ENCODE measurements at regions not wholly inside any gene's neighbourhood (a gene's known extent, or its start where the extent isn't known, plus 50 kb on each side); places are given as distances from the start of the nearest gene placed in this dataset.

DNA sequence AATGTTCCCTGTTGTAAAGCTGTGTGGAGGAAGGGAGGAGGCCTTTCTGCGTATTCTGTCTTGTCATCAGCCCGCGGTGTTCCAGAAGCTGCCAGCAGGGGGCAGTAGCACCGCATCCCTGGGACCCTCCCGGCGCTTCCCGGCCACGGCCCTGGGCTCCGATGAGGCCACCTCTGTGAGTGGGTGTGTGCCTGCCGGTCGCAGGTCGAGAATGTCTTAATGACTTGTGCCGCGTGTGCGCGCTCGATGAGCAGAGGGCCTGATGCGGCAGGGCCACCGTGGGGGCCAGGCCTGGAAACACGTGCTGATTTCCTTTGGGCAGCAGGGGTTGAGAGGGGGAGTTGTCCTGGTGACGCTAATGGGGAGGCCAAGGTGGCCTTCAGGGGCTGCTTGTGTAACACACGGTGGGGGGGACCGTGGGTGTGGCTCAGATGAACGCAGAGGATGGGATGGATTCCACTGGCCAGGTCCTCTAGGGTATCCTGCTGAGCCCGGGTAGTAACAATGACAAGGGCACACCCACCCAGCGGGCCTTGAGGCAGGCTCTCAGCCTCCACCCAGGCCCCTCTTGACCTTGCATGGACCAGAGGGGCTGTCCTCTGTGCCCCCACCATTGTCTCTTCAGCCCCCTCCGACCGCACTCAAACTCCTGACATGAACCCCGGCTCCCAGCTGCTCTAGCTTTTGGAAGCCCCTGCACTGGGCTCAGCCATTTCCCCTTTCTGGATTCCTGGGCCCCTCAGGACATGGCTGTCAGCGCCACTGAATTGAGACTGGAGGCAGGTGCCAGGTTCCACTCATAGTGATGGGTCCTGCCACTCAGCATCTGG, 135.9 kb upstream of the PODXL start:
- Histone ChIP-seq H3K9me3 (no peaks in the 10 kb centered on the region), H3K4me3 (no peak overlapping the region), H3K36me3 (no peaks in the 10 kb centered on the region), H3K27ac (no peak overlapping the region), H3K4me1 (no peaks in the 10 kb centered on the region), H3K27me3 (no peaks in the 10 kb centered on the region)
- intact Hi-C loops (cut with DNase I), result no loop called here
- DNase-seq (ENCODE audit: low spot score in 2 of 2), result no peak
- TF ChIP-seq CTCF (IDR thresholded peaks at IDR 0.05), result peak in 2 of 3 experiments; percentile 41 to 49

- H3K36me3 ChIP-seq, result no peaks in the 10 kb centered on the region
- TF ChIP-seq CTCF (IDR thresholded peaks at IDR 0.05), result no peak
- intact Hi-C loops (cut with DNase I), result no loop called here
- no peak overlapping the region for H3K4me3 ChIP-seq
- H3K4me1 ChIP-seq, result no peaks in the 10 kb centered on the region
- no peaks in the 10 kb centered on the region for H3K27me3 ChIP-seq
- no peak for DNase-seq (ENCODE audit: low spot score in 2 of 2)
- no peaks in the 10 kb centered on the region for H3K9me3 ChIP-seq
- no peak overlapping the region for H3K27ac ChIP-seq
Observed at GRCh38 chr7:131691454-131692130, 135.2 kb upstream of the PODXL start.

DNA sequence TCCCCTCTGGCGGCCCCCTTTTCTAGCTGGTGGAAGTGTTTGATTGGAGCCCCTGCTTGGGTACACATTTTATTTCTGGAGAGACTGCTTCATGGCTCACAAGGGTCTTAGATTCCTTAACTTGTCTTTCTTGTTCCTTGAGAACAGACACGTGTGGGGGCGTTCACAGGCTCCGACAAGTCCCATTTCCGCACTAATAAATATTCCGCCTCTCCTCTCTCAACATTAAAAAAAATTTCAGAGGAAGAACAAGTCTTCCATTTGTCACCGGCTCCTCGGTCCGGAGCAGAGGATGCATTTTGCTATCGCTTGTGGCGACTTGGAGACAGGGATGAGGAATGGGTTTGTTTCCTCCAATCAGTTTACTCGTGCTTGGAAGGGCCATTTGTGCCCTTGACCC, 134.0 kb upstream of the PODXL start:
- H3K4me3 ChIP-seq, result no peak overlapping the region
- H3K4me1 ChIP-seq, result no peaks in the 10 kb centered on the region
- H3K9me3 ChIP-seq, result no peaks in the 10 kb centered on the region
- H3K27me3 ChIP-seq, result no peaks in the 10 kb centered on the region
- no peak for DNase-seq (ENCODE audit: low spot score in 2 of 2)
- no peak overlapping the region for H3K27ac ChIP-seq
- intact Hi-C loops (cut with DNase I), result no loop called here
- no peaks in the 10 kb centered on the region for H3K36me3 ChIP-seq
- no peak for TF ChIP-seq CTCF (IDR thresholded peaks at IDR 0.05)

GRCh38 chr7:131689662-131690234, 133.3 kb upstream of the PODXL start:
- DNase-seq (ENCODE audit: low spot score in 2 of 2), result no peak
- intact Hi-C loops (cut with DNase I), result loop anchor here (2.0 kb wide), 1 partner anchor 891 kb away; no protein-coding TSS in a partner anchor
- H3K27ac ChIP-seq, result no peak overlapping the region
- TF ChIP-seq CTCF (IDR thresholded peaks at IDR 0.05), result no peak
- no peaks in the 10 kb centered on the region for H3K4me1 ChIP-seq
- H3K9me3 ChIP-seq, result no peaks in the 10 kb centered on the region
- no peak overlapping the region for H3K4me3 ChIP-seq
- no peaks in the 10 kb centered on the region for H3K36me3 ChIP-seq
- H3K27me3 ChIP-seq, result no peaks in the 10 kb centered on the region

- Histone ChIP-seq H3K27ac (no peak overlapping the region), H3K36me3 (no peaks in the 10 kb centered on the region), H3K4me3 (no peak overlapping the region), H3K27me3 (no peaks in the 10 kb centered on the region), H3K9me3 (no peaks in the 10 kb centered on the region), H3K4me1 (no peaks in the 10 kb centered on the region)
- no peak for DNase-seq (ENCODE audit: low spot score in 2 of 2)
- intact Hi-C loops (cut with DNase I), result loop anchor here (2.0 kb wide), 1 partner anchor 892 kb away; no protein-coding TSS in a partner anchor
- TF ChIP-seq CTCF (IDR thresholded peaks at IDR 0.05), result peak; percentile 77 to 91 (median 87)
Observed at GRCh38 chr7:131688738-131689661, 132.6 kb upstream of the PODXL start.
